SU-DHL-6 (cell line): ENCODE measurements at regions not wholly inside any gene's neighbourhood (a gene's known extent, or its start where the extent isn't known, plus 50 kb on each side); places are given as distances from the start of the nearest gene placed in this dataset.
A peak's percentile ranks its signal among the peaks of the same experiment; 100 is the strongest.

Experiments
- H2AFZ ChIP-seq: fragments of 200-600 bp; sonication (generic); 2 replicates; pipeline ENCODE4 v1.6.1; 2014; ENCODE audit warnings: low read depth, mild to moderate bottlenecking, moderate library complexity, mixed read lengths, antibody characterized with exemption, low read length; ENCODE audit not compliant: severe bottlenecking
- H3F3A ChIP-seq: fragments of 200-600 bp; shearing (Covaris generic); 2 replicates; pipeline ENCODE4 v1.6.0; 2016; ENCODE audit warnings: antibody characterized with exemption, mild to moderate bottlenecking; ENCODE audit not compliant: insufficient read depth
- H3K27ac ChIP-seq: fragments of 200-600 bp; sonication (generic); 2 replicates; pipeline ENCODE4 v1.5.1; 2016; ENCODE audit warnings: low read depth, mild to moderate bottlenecking, low read length, moderate library complexity, mixed read lengths
- H3K27me3 ChIP-seq: fragments of 200-600 bp; sonication (generic), shearing (Covaris generic); 2 replicates; pipeline ENCODE4 v1.6.0; 2014; ENCODE audit warnings: mild to moderate bottlenecking, low read length
- H3K36me3 ChIP-seq: fragments of 200-600 bp; sonication (generic); 2 replicates; pipeline ENCODE4 v1.6.1; 2014; ENCODE audit warnings: mild to moderate bottlenecking, low read length, mixed read lengths
- H3K4me2 ChIP-seq: fragments of 300-600, 200-600 bp; shearing (Covaris generic), sonication (generic); 2 replicates; pipeline ENCODE4 v1.6.0; 2014; ENCODE audit warnings: low read length, low read depth, mild to moderate bottlenecking; ENCODE audit not compliant: poor library complexity, severe bottlenecking
- H3K4me3 ChIP-seq: fragments of 200-600 bp; sonication (generic); 2 replicates; pipeline ENCODE4 v1.5.1; 2014; ENCODE audit warnings: antibody characterized with exemption, low read length, mild to moderate bottlenecking, mixed read lengths; ENCODE audit not compliant: insufficient read depth, poor library complexity, severe bottlenecking
- H3K79me2 ChIP-seq: fragments of 200-600 bp; sonication (generic); 2 replicates; pipeline ENCODE4 v1.6.1; 2014; ENCODE audit warnings: mild to moderate bottlenecking, low read length, moderate library complexity; ENCODE audit not compliant: insufficient read depth
- H3K9ac ChIP-seq: fragments of 200-600 bp; sonication (generic); 2 replicates; pipeline ENCODE4 v1.7.0; 2014; ENCODE audit warnings: mild to moderate bottlenecking, low read length
- H3K9me2 ChIP-seq: fragments of 200-600 bp; sonication (generic); replicated peaks from 2 replicates; pipeline ENCODE4 v1.6.1; 2014; ENCODE audit warnings: low read length; ENCODE audit not compliant: insufficient read depth
- H3K9me3 ChIP-seq: fragments of 200-600 bp; sonication (generic); 2 replicates; pipeline ENCODE4 v1.6.1; 2014; ENCODE audit warnings: low read length, mixed read lengths; ENCODE audit not compliant: insufficient read depth
- H4K20me1 ChIP-seq: fragments of 200-600 bp; sonication (generic); 2 replicates; pipeline ENCODE4 v1.6.1; 2014; ENCODE audit warnings: low read depth, mild to moderate bottlenecking, antibody characterized with exemption, low read length, moderate library complexity, mixed read lengths
- EZH2phosphoT487 ChIP-seq: fragments of 200-600 bp; sonication (generic), shearing (Covaris generic); conservative IDR thresholded peaks from 2 replicates; pipeline ENCODE4 v1.6.1; 2018; ENCODE audit warnings: mild to moderate bottlenecking, antibody characterized with exemption, low read length, moderate library complexity, mixed read lengths
- TF ChIP-seq, protein P1 (sequence below): fragments of 200-600 bp; sonication (generic); IDR thresholded peaks from one replicate; pipeline ENCODE4 v1.5.1; 2017; ENCODE audit warnings: antibody characterized with exemption, mild to moderate bottlenecking, low read length, moderate library complexity; ENCODE audit not compliant: insufficient read depth, poor library complexity, severe bottlenecking

DNA sequence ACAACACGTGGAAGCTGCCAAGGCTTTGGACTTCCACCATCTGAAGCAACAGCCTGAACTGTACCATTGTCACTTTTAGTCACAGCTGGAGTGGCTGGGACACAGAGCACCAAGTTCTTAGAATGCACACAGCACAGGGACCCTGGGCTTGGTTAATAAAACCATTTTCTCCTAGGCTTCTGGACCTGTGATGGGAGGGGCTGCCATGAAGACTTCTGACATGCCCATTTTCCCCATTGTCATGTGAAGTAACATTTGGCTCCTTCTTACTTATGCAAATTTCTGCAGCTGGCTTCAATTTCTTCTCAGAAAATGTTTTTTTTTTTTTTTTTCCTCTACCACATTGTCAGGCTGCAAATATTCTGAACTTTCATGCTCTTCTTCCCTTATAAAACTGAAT, 138.6 kb upstream of the BRINP3 start:
- H3K9me3 ChIP-seq, result no peaks in the 10 kb centered on the region
- H4K20me1 ChIP-seq, result no peaks in the 10 kb centered on the region
- H3K9me2 ChIP-seq, result no peaks in the 10 kb centered on the region
- TF ChIP-seq, protein P1, sequence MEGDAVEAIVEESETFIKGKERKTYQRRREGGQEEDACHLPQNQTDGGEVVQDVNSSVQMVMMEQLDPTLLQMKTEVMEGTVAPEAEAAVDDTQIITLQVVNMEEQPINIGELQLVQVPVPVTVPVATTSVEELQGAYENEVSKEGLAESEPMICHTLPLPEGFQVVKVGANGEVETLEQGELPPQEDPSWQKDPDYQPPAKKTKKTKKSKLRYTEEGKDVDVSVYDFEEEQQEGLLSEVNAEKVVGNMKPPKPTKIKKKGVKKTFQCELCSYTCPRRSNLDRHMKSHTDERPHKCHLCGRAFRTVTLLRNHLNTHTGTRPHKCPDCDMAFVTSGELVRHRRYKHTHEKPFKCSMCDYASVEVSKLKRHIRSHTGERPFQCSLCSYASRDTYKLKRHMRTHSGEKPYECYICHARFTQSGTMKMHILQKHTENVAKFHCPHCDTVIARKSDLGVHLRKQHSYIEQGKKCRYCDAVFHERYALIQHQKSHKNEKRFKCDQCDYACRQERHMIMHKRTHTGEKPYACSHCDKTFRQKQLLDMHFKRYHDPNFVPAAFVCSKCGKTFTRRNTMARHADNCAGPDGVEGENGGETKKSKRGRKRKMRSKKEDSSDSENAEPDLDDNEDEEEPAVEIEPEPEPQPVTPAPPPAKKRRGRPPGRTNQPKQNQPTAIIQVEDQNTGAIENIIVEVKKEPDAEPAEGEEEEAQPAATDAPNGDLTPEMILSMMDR, result no peak
- no peak for TF ChIP-seq EZH2phosphoT487
- H3K4me2 ChIP-seq, result no peak overlapping the region
- H3K27ac ChIP-seq, result no peak overlapping the region
- no peaks in the 10 kb centered on the region for H3K36me3 ChIP-seq
- H3K9ac ChIP-seq, result no peak overlapping the region
- no peak overlapping the region for H2AFZ ChIP-seq
- no peak overlapping the region for H3K4me3 ChIP-seq
- H3F3A ChIP-seq, result no peaks in the 10 kb centered on the region
- H3K79me2 ChIP-seq, result no peaks in the 10 kb centered on the region
- no peaks in the 10 kb centered on the region for H3K27me3 ChIP-seq

DNA sequence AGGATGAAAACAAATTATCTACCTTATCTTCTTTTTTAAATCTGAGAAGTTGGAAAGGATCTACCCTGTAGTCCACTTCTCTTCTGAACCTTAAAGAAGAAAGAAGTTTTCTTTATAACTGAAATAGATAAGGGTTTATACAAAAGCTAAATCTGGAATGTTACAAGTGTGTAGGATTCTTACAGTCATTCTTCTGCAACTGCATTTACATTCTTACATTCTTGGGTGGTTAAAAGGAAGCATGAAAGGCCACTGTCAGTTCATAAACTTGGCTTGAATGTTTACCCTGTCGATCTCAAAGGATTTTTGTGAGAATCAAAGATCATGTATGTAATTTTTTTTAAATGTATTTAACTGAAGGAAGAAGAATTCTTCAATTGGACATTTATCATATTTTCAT, 142.1 kb upstream of the BRINP3 start:
- H3K27me3 ChIP-seq, result no peaks in the 10 kb centered on the region
- H3K27ac ChIP-seq, result no peak overlapping the region
- H3K4me2 ChIP-seq, result no peak overlapping the region

DNA sequence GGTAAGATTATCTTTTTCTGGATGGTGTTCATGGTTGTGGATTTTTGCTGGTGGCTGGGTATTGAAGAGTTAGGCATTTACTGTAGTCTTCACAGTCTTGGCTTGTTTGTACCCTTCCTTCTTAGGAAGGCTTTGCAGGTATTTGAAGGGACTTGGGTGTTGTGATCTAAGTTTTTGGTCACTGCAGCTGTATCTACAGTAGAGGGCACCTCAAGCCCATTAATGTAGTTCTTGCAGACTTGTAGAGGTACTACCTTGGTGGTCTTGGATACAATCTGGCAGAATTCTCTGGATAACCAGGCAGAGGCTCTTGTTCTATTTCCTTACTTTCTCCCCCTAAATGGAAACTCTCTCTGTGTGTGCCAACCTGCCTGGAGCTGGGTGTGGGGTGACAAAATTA, 155.8 kb upstream of the BRINP3 start:
- Histone ChIP-seq H2AFZ (no peak overlapping the region), H3K79me2 (no peaks in the 10 kb centered on the region)
- TF ChIP-seq, protein P1, result no peak
- no peak for TF ChIP-seq EZH2phosphoT487

More for the DNA sequence above, 142.1 kb upstream of the BRINP3 start:
- Histone ChIP-seq H3K4me3 (no peak overlapping the region), H3K36me3 (no peaks in the 10 kb centered on the region), H3K79me2 (no peaks in the 10 kb centered on the region), H3F3A (no peaks in the 10 kb centered on the region), H4K20me1 (no peaks in the 10 kb centered on the region), H2AFZ (peak overlapping the region; percentile 51), H3K9me2 (no peaks in the 10 kb centered on the region), H3K9me3 (no peaks in the 10 kb centered on the region), H3K9ac (no peak overlapping the region)
- TF ChIP-seq, protein P1, result no peak
- TF ChIP-seq EZH2phosphoT487, result no peak

More for the DNA sequence above, 155.8 kb upstream of the BRINP3 start:
- no peaks in the 10 kb centered on the region for H4K20me1 ChIP-seq
- no peaks in the 10 kb centered on the region for H3K36me3 ChIP-seq
- no peak overlapping the region for H3K4me2 ChIP-seq
- no peak overlapping the region for H3K9ac ChIP-seq
- no peaks in the 10 kb centered on the region for H3F3A ChIP-seq
- H3K4me3 ChIP-seq, result no peak overlapping the region
- no peaks in the 10 kb centered on the region for H3K27me3 ChIP-seq
- no peak overlapping the region for H3K27ac ChIP-seq
- no peaks in the 10 kb centered on the region for H3K9me2 ChIP-seq
- no peaks in the 10 kb centered on the region for H3K9me3 ChIP-seq
